ENCODE measurements at regions not wholly inside any gene's neighbourhood (a gene's known extent, or its start where the extent isn't known, plus 50 kb on each side); places are given as distances from the start of the nearest gene placed in this dataset.
A peak's percentile ranks its signal among the peaks of the same experiment; 100 is the strongest.

GRCh38 chr1:116234429-116234828, 123.2 kb downstream of the MAB21L3 start:
- CTCF ChIA-PET = interaction anchor here (0.7 to 1.6 kb wide), 5 partner anchors 11 to 265 kb away, joined by 3 to 4 read pairs (median 3); no protein-coding TSS in a partner anchor
- Mint-ChIP-seq H3K4me1 (peaks cover 7 to 15% (median 12%) of the 10 kb centered on the region in 3 donors), H3K27me3 (peaks cover 2 to 4% of the 10 kb centered on the region in 2 donors), H3K36me3 (no peaks in the 10 kb centered on the region), H3K4me3 (no peak overlapping the region), H3K27ac (no peak overlapping the region), H3K9me3 (no peaks in the 10 kb centered on the region)
- H3K9me3 ChIP-seq (ENCODE audit: low read length) = no peaks in the 10 kb centered on the region
- POLR2A ChIA-PET = no interaction called here
- peaks cover 8% of the 10 kb centered on the region for H3K4me1 ChIP-seq (ENCODE audit: insufficient read depth, low read length)
- H3K4me3 ChIP-seq (ENCODE audit: low read length) = no peak overlapping the region
- no peaks in the 10 kb centered on the region for H3K36me3 ChIP-seq (ENCODE audit: insufficient read depth, low read length)
- no peak overlapping the region for H3K27ac ChIP-seq (ENCODE audit: low read depth, low read length)
- no peak for DNase-seq
- H3K27me3 ChIP-seq (ENCODE audit: insufficient read depth, low read length, poor library complexity, severe bottlenecking) = no peaks in the 10 kb centered on the region

- Mint-ChIP-seq H3K27me3 (peaks cover 2 to 10% of the 10 kb centered on the region in 2 donors), H3K9me3 (peaks cover 0 to 2% (median 0%) of the 10 kb centered on the region in 5 donors), H3K36me3 (peaks cover 0 to 6% (median 1%) of the 10 kb centered on the region in 3 donors), H3K27ac (no peak overlapping the region), H3K4me3 (no peak overlapping the region), H3K4me1 (peaks cover 0 to 7% (median 2%) of the 10 kb centered on the region in 3 donors)
- Histone ChIP-seq H3K27ac (ENCODE audit: low read depth, low read length) (no peak overlapping the region), H3K27me3 (ENCODE audit: insufficient read depth, low read length, poor library complexity, severe bottlenecking) (no peaks in the 10 kb centered on the region), H3K4me1 (ENCODE audit: insufficient read depth, low read length) (no peaks in the 10 kb centered on the region), H3K36me3 (ENCODE audit: insufficient read depth, low read length) (no peaks in the 10 kb centered on the region), H3K4me3 (ENCODE audit: low read length) (no peak overlapping the region), H3K9me3 (ENCODE audit: low read length) (no peaks in the 10 kb centered on the region)
- ChIA-PET POLR2A (no interaction called here), CTCF (no interaction called here)
- no peak for DNase-seq
Observed at GRCh38 chr1:116239916-116240315, 128.7 kb downstream of the MAB21L3 start.

- ChIA-PET CTCF (interaction anchor here (1.1 to 1.4 kb wide), 2 partner anchors 14 to 104 kb away, joined by 3 to 5 read pairs; no protein-coding TSS in a partner anchor), POLR2A (interaction anchor here (0.5 kb wide), 1 partner anchor 133 kb away, joined by 3 read pairs; no protein-coding TSS in a partner anchor)
- Histone ChIP-seq H3K36me3 (ENCODE audit: insufficient read depth, low read length) (no peaks in the 10 kb centered on the region), H3K4me1 (ENCODE audit: insufficient read depth, low read length) (no peaks in the 10 kb centered on the region), H3K27me3 (ENCODE audit: insufficient read depth, low read length, poor library complexity, severe bottlenecking) (no peaks in the 10 kb centered on the region), H3K9me3 (ENCODE audit: low read length) (no peaks in the 10 kb centered on the region), H3K4me3 (ENCODE audit: low read length) (no peak overlapping the region), H3K27ac (ENCODE audit: low read depth, low read length) (no peak overlapping the region)
- peaks cover 0 to 6% (median 1%) of the 10 kb centered on the region in 3 donors for H3K36me3 Mint-ChIP-seq
- H3K9me3 Mint-ChIP-seq = peaks cover 0 to 2% (median 0%) of the 10 kb centered on the region in 5 donors
- peaks cover 2 to 10% of the 10 kb centered on the region in 2 donors for H3K27me3 Mint-ChIP-seq
- DNase-seq = no peak
- H3K27ac Mint-ChIP-seq = peak overlapping the region in 1 of 8 donors; percentile 7
- H3K4me1 Mint-ChIP-seq = peaks cover 0 to 7% (median 2%) of the 10 kb centered on the region in 3 donors
- no peak overlapping the region for H3K4me3 Mint-ChIP-seq
Observed at GRCh38 chr1:116242741-116243140, 130.3 kb upstream of the ATP1A1 start.

- peaks cover 0 to 6% (median 1%) of the 10 kb centered on the region in 3 donors for H3K36me3 Mint-ChIP-seq
- Histone ChIP-seq H3K4me1 (ENCODE audit: insufficient read depth, low read length) (no peaks in the 10 kb centered on the region), H3K27ac (ENCODE audit: low read depth, low read length) (no peak overlapping the region), H3K9me3 (ENCODE audit: low read length) (no peaks in the 10 kb centered on the region), H3K27me3 (ENCODE audit: insufficient read depth, low read length, poor library complexity, severe bottlenecking) (no peaks in the 10 kb centered on the region), H3K36me3 (ENCODE audit: insufficient read depth, low read length) (no peaks in the 10 kb centered on the region), H3K4me3 (ENCODE audit: low read length) (no peak overlapping the region)
- peaks cover 0 to 7% (median 2%) of the 10 kb centered on the region in 3 donors for H3K4me1 Mint-ChIP-seq
- H3K27me3 Mint-ChIP-seq = peaks cover 4 to 6% of the 10 kb centered on the region in 2 donors
- POLR2A ChIA-PET = no interaction called here
- no peak overlapping the region for H3K4me3 Mint-ChIP-seq
- H3K27ac Mint-ChIP-seq = peak overlapping the region in 1 of 8 donors; percentile 56
- CTCF ChIA-PET = interaction anchor here (1.1 to 1.5 kb wide), 3 partner anchors 8 to 105 kb away, joined by 3 to 5 read pairs (median 4); no protein-coding TSS in a partner anchor
- peaks cover 0 to 2% (median 0%) of the 10 kb centered on the region in 5 donors for H3K9me3 Mint-ChIP-seq
- no peak for DNase-seq
Observed at GRCh38 chr1:116243333-116244054, 129.6 kb upstream of the ATP1A1 start.

GRCh38 chr1:116246174-116246573, 126.9 kb upstream of the ATP1A1 start:
- ChIA-PET POLR2A (no interaction called here), CTCF (no interaction called here)
- Mint-ChIP-seq H3K27me3 (peaks cover under 1 to 4% of the 10 kb centered on the region in 2 donors), H3K27ac (peak overlapping the region in 2 of 8 donors; percentile 6 to 25), H3K4me1 (peaks cover 0 to 7% (median 2%) of the 10 kb centered on the region in 3 donors), H3K4me3 (no peak overlapping the region), H3K9me3 (no peaks in the 10 kb centered on the region), H3K36me3 (peaks cover 0 to 6% (median 1%) of the 10 kb centered on the region in 3 donors)
- H3K36me3 ChIP-seq (ENCODE audit: insufficient read depth, low read length) = no peaks in the 10 kb centered on the region
- DNase-seq = no peak
- no peaks in the 10 kb centered on the region for H3K27me3 ChIP-seq (ENCODE audit: insufficient read depth, low read length, poor library complexity, severe bottlenecking)
- no peaks in the 10 kb centered on the region for H3K9me3 ChIP-seq (ENCODE audit: low read length)
- H3K4me1 ChIP-seq (ENCODE audit: insufficient read depth, low read length) = no peaks in the 10 kb centered on the region
- H3K27ac ChIP-seq (ENCODE audit: low read depth, low read length) = no peak overlapping the region
- H3K4me3 ChIP-seq (ENCODE audit: low read length) = no peak overlapping the region

- no peak overlapping the region for H3K4me3 ChIP-seq (ENCODE audit: low read length)
- Mint-ChIP-seq H3K36me3 (peaks cover 0 to 5% (median 2%) of the 10 kb centered on the region in 3 donors), H3K4me1 (no peaks in the 10 kb centered on the region), H3K4me3 (no peak overlapping the region), H3K27ac (no peak overlapping the region), H3K27me3 (peaks cover 0 to 2% of the 10 kb centered on the region in 2 donors), H3K9me3 (no peaks in the 10 kb centered on the region)
- H3K27ac ChIP-seq (ENCODE audit: low read depth, low read length) = no peak overlapping the region
- DNase-seq = no peak
- H3K9me3 ChIP-seq (ENCODE audit: low read length) = no peaks in the 10 kb centered on the region
- no peaks in the 10 kb centered on the region for H3K27me3 ChIP-seq (ENCODE audit: insufficient read depth, low read length, poor library complexity, severe bottlenecking)
- ChIA-PET POLR2A (no interaction called here), CTCF (no interaction called here)
- no peaks in the 10 kb centered on the region for H3K4me1 ChIP-seq (ENCODE audit: insufficient read depth, low read length)
- no peaks in the 10 kb centered on the region for H3K36me3 ChIP-seq (ENCODE audit: insufficient read depth, low read length)
Observed at GRCh38 chr1:116252271-116252670, 120.8 kb upstream of the ATP1A1 start.

- Histone ChIP-seq H3K4me1 (ENCODE audit: insufficient read depth, low read length) (no peaks in the 10 kb centered on the region), H3K9me3 (ENCODE audit: low read length) (no peaks in the 10 kb centered on the region), H3K27me3 (ENCODE audit: insufficient read depth, low read length, poor library complexity, severe bottlenecking) (no peaks in the 10 kb centered on the region), H3K36me3 (ENCODE audit: insufficient read depth, low read length) (no peaks in the 10 kb centered on the region), H3K27ac (ENCODE audit: low read depth, low read length) (no peak overlapping the region), H3K4me3 (ENCODE audit: low read length) (no peak overlapping the region)
- ChIA-PET POLR2A (no interaction called here), CTCF (interaction anchor here (0.7 kb wide), 1 partner anchor 27 kb away, joined by 3 read pairs; no protein-coding TSS in a partner anchor)
- Mint-ChIP-seq H3K36me3 (peaks cover 0 to 5% (median 2%) of the 10 kb centered on the region in 3 donors), H3K9me3 (no peaks in the 10 kb centered on the region), H3K4me1 (no peaks in the 10 kb centered on the region), H3K27me3 (peaks cover 0 to 2% of the 10 kb centered on the region in 2 donors), H3K27ac (no peak overlapping the region), H3K4me3 (no peak overlapping the region)
- no peak for DNase-seq
Observed at GRCh38 chr1:116252785-116253184, 120.3 kb upstream of the ATP1A1 start.

GRCh38 chr1:116253566-116254382, 119.3 kb upstream of the ATP1A1 start:
- Histone ChIP-seq H3K4me3 (ENCODE audit: low read length) (no peak overlapping the region), H3K36me3 (ENCODE audit: insufficient read depth, low read length) (no peaks in the 10 kb centered on the region), H3K9me3 (ENCODE audit: low read length) (no peaks in the 10 kb centered on the region), H3K4me1 (ENCODE audit: insufficient read depth, low read length) (no peaks in the 10 kb centered on the region), H3K27me3 (ENCODE audit: insufficient read depth, low read length, poor library complexity, severe bottlenecking) (no peaks in the 10 kb centered on the region), H3K27ac (ENCODE audit: low read depth, low read length) (no peak overlapping the region)
- POLR2A ChIA-PET = no interaction called here
- peaks cover 0 to 5% (median 2%) of the 10 kb centered on the region in 3 donors for H3K36me3 Mint-ChIP-seq
- H3K4me1 Mint-ChIP-seq = peaks cover 2% of the 10 kb centered on the region in 3 donors
- H3K4me3 Mint-ChIP-seq = no peak overlapping the region
- no peak overlapping the region for H3K27ac Mint-ChIP-seq
- CTCF ChIA-PET = interaction anchor here (0.7 kb wide), 1 partner anchor 26 kb away, joined by 3 read pairs; no protein-coding TSS in a partner anchor
- no peaks in the 10 kb centered on the region for H3K27me3 Mint-ChIP-seq
- DNase-seq = no peak
- H3K9me3 Mint-ChIP-seq = no peaks in the 10 kb centered on the region

All from CD8-positive, alpha-beta memory T cell (primary cell).